GM21360 (cell line): ENCODE measurements at regions not wholly inside any gene's neighbourhood (a gene's known extent, or its start where the extent isn't known, plus 50 kb on each side); places are given as distances from the start of the nearest gene placed in this dataset.
"Not testable (repeated sequence)": the region's sequence is repeated elsewhere in the genome, so short reads cannot be mapped to it uniquely, and the experiment has no call there.

Source experiments
- ATAC-seq: cut with Tn5 transposase; IDR thresholded peaks from one replicate; pipeline ENCODE4 v1.9.1; 2021; ENCODE audit warnings: mild to moderate bottlenecking, moderate library complexity; ENCODE audit not compliant: unreplicated experiment

GRCh38 chr6:85360794-85361642 is 88.9 kb upstream of the NT5E start:
- ATAC-seq = peak; percentile 44

GRCh38 chr6:85357651-85358050 is 92.2 kb upstream of the NT5E start:
- no peak for ATAC-seq

GRCh38 chr6:85356743-85357142 is 93.1 kb upstream of the NT5E start:
- ATAC-seq = not testable (repeated sequence)

GRCh38 chr6:85355816-85356215 is 94.1 kb upstream of the NT5E start:
- no peak for ATAC-seq

GRCh38 chr6:85354761-85355618 is 94.9 kb upstream of the NT5E start:
- peak; percentile 80 for ATAC-seq

GRCh38 chr6:85353012-85353411 is 96.9 kb upstream of the NT5E start:
- ATAC-seq = no peak

- ATAC-seq = no peak
Observed at GRCh38 chr6:85348643-85349042, 101.2 kb upstream of the NT5E start.

GRCh38 chr6:85347812-85348211 is 102.1 kb upstream of the NT5E start:
- ATAC-seq = no peak

- ATAC-seq = no peak
Observed at GRCh38 chr6:85346196-85346595, 103.7 kb upstream of the NT5E start.

GRCh38 chr6:85344996-85345395 is 104.9 kb upstream of the NT5E start:
- ATAC-seq = no peak

GRCh38 chr6:85343428-85343827 is 106.5 kb upstream of the NT5E start:
- no peak for ATAC-seq

- no peak for ATAC-seq
Observed at GRCh38 chr6:85329196-85329595, 120.7 kb upstream of the NT5E start.

GRCh38 chr6:85325811-85326210 is 124.1 kb upstream of the NT5E start:
- not testable (repeated sequence) for ATAC-seq

- ATAC-seq = peak; percentile 90
Observed at GRCh38 chr6:85323435-85324040, 126.3 kb upstream of the NT5E start.

- no peak for ATAC-seq
Observed at GRCh38 chr6:85322446-85323105, 127.3 kb upstream of the NT5E start.

GRCh38 chr6:85321906-85322305 is 128.0 kb upstream of the NT5E start:
- no peak for ATAC-seq

GRCh38 chr6:85314586-85314985 is 135.3 kb upstream of the NT5E start:
- no peak for ATAC-seq

GRCh38 chr6:85300581-85300980 is 149.3 kb upstream of the NT5E start:
- no peak for ATAC-seq

GRCh38 chr6:85298553-85298952 is 151.3 kb upstream of the NT5E start:
- no peak for ATAC-seq

GRCh38 chr6:85291326-85291725 is 158.6 kb upstream of the NT5E start:
- no peak for ATAC-seq

- no peak for ATAC-seq
Observed at GRCh38 chr6:85287654-85288053, 162.2 kb upstream of the NT5E start.
